Epidermal melanocyte (primary cell): ENCODE measurements at regions not wholly inside any gene's neighbourhood (a gene's known extent, or its start where the extent isn't known, plus 50 kb on each side); places are given as distances from the start of the nearest gene placed in this dataset.
"Not testable (repeated sequence)": the region's sequence is repeated elsewhere in the genome, so short reads cannot be mapped to it uniquely, and the experiment has no call there.

Experiments used
- DNase-seq: peaks from one replicate; pipeline ENCODE4 v3.0.0; 2011; ENCODE audit warnings: low spot score; ENCODE audit not compliant: insufficient read length

GRCh38 chr14:71625891-71626701 lies 306.1 kb upstream of the RGS6 start:
- no peak for DNase-seq

GRCh38 chr14:71628433-71628832 lies 303.8 kb upstream of the RGS6 start:
- DNase-seq, result no peak

- DNase-seq, result no peak
These were observed 303.0 kb upstream of the RGS6 start for GRCh38 chr14:71629250-71629649.

- DNase-seq, result no peak
These were observed 302.3 kb upstream of the RGS6 start for GRCh38 chr14:71629765-71630492.

GRCh38 chr14:71631030-71631429 lies 301.2 kb upstream of the RGS6 start:
- DNase-seq, result not testable (repeated sequence)

GRCh38 chr14:71632440-71632946 lies 299.7 kb upstream of the RGS6 start:
- DNase-seq, result no peak

- DNase-seq, result no peak
These were observed 296.2 kb upstream of the RGS6 start for GRCh38 chr14:71636076-71636475.

GRCh38 chr14:71636820-71637471 lies 295.3 kb upstream of the RGS6 start:
- no peak for DNase-seq

GRCh38 chr14:71638523-71639196 lies 293.6 kb upstream of the RGS6 start:
- no peak for DNase-seq

GRCh38 chr14:71642715-71643114 lies 289.5 kb upstream of the RGS6 start:
- DNase-seq, result no peak

GRCh38 chr14:71645656-71646055 lies 286.6 kb upstream of the RGS6 start:
- DNase-seq, result no peak

GRCh38 chr14:71646518-71646917 lies 285.7 kb upstream of the RGS6 start:
- no peak for DNase-seq

- DNase-seq, result no peak
These were observed 285.0 kb upstream of the RGS6 start for GRCh38 chr14:71647086-71647784.

- no peak for DNase-seq
These were observed 283.5 kb upstream of the RGS6 start for GRCh38 chr14:71648725-71649124.

GRCh38 chr14:71650187-71650755 lies 282.0 kb upstream of the RGS6 start:
- no peak for DNase-seq

GRCh38 chr14:71651228-71651627 lies 281.0 kb upstream of the RGS6 start:
- DNase-seq, result peak; percentile 57

- DNase-seq, result no peak
These were observed 279.9 kb upstream of the RGS6 start for GRCh38 chr14:71652368-71652767.

GRCh38 chr14:71654810-71655209 lies 277.4 kb upstream of the RGS6 start:
- DNase-seq, result no peak

GRCh38 chr14:71658261-71658860 lies 273.9 kb upstream of the RGS6 start:
- DNase-seq, result no peak

- DNase-seq, result no peak
These were observed 273.1 kb upstream of the RGS6 start for GRCh38 chr14:71659159-71659558.
